SK-N-SH (cell line): ENCODE measurements at regions not wholly inside any gene's neighbourhood (a gene's known extent, or its start where the extent isn't known, plus 50 kb on each side); places are given as distances from the start of the nearest gene placed in this dataset.

Experiments used
- CTCF ChIA-PET: fragments of 300-600, 350-600 bp; formaldehyde crosslinking; extraction: SDS; loops from one replicate; lab custom pipeline; 2021; lab: Yijun Ruan, JAX
- POLR2A ChIA-PET: fragments of 350-600 bp; sonication (Branson Sonifier 250); formaldehyde crosslinking; extraction: SDS; loops from one replicate; lab custom pipeline; 2020; ENCODE audit warnings: antibody characterized with exemption, inconsistent platforms; lab: Yijun Ruan, JAX
- DNase-seq: peaks from one replicate; pipeline ENCODE4 v3.0.0; 2012
- H2AFZ ChIP-seq: fragments of 200-600 bp; sonication (generic); 2 replicates; pipeline ENCODE4 v1.8.1; 2016; ENCODE audit warnings: antibody characterized with exemption, mild to moderate bottlenecking, low read depth
- H3F3A ChIP-seq: fragments of 200-600 bp; sonication (generic); replicated peaks from 2 replicates; pipeline ENCODE3; 2016; ENCODE audit warnings: antibody characterized with exemption, mild to moderate bottlenecking; ENCODE audit not compliant: insufficient read depth
- H3K27ac ChIP-seq, 2 experiments: fragments of 200-500 bp in 1 of 2; fragments of 200-600 bp in 1 of 2; sonication (Bioruptor generic) in 1 of 2; sonication (generic), shearing (Covaris generic) in 1 of 2; 2 replicates each; pipeline versions ENCODE4 v1.5.1 to v1.6.1; 2014 to 2016; ENCODE audit warnings: low read depth in 2 of 2, inconsistent platforms in 1 of 2, low read length in 1 of 2, mild to moderate bottlenecking in 1 of 2, mixed read lengths in 1 of 2
- H3K27me3 ChIP-seq: fragments of 200-600 bp; sonication (generic), shearing (Covaris generic); 2 replicates; pipeline ENCODE4 v1.6.1; 2016; ENCODE audit warnings: mixed run types; ENCODE audit not compliant: insufficient read depth
- H3K36me3 ChIP-seq, 2 experiments: fragments of 200-500 bp in 1 of 2; fragments of 200-600 bp in 1 of 2; sonication (Bioruptor generic) in 1 of 2; sonication (generic) in 1 of 2; replicated peaks in 1 of 2; 2 replicates each; pipeline versions ENCODE3 to v1.5.1; 2014 to 2016; ENCODE audit warnings: low read length in 1 of 2, mild to moderate bottlenecking in 1 of 2; ENCODE audit not compliant: insufficient read depth in 2 of 2, control insufficient read depth in 1 of 2
- H3K4me1 ChIP-seq, 2 experiments: fragments of 200-500 bp in 1 of 2; fragments of 200-600 bp in 1 of 2; sonication (Bioruptor generic) in 1 of 2; sonication (generic), shearing (Covaris generic) in 1 of 2; 2 replicates each; pipeline versions ENCODE4 v1.5.1 to v1.6.1; 2014 to 2016; ENCODE audit warnings: low read depth in 1 of 2, low read length in 1 of 2, mixed run types in 1 of 2; ENCODE audit not compliant: insufficient read depth in 2 of 2, control insufficient read depth in 1 of 2
- H3K4me2 ChIP-seq: fragments of 200-600 bp; sonication (generic), shearing (Covaris generic); 2 replicates; pipeline ENCODE4 v1.6.1; 2017; ENCODE audit warnings: mixed run types
- H3K4me3 ChIP-seq, 2 experiments: fragments of 200-500 bp in 1 of 2; fragments of 200-600 bp in 1 of 2; sonication (Bioruptor generic) in 1 of 2; sonication (generic), shearing (Covaris generic) in 1 of 2; 2 replicates each; pipeline versions ENCODE4 v1.5.1 to v1.8.1; 2014 to 2016; ENCODE audit warnings: low read depth in 2 of 2, inconsistent platforms in 1 of 2, low read length in 1 of 2, mild to moderate bottlenecking in 1 of 2, mixed read lengths in 1 of 2, moderate library complexity in 1 of 2
- H3K79me2 ChIP-seq: fragments of 200-600 bp; sonication (generic); 2 replicates; pipeline ENCODE4 v1.8.1; 2017; ENCODE audit warnings: mild to moderate bottlenecking; ENCODE audit not compliant: insufficient read depth
- H3K9ac ChIP-seq: fragments of 200-600 bp; sonication (generic); 2 replicates; pipeline ENCODE4 v1.6.1; 2017; ENCODE audit warnings: mixed run types
- H3K9me2 ChIP-seq: fragments of 200-600 bp; sonication (generic); 2 replicates; pipeline ENCODE4 v1.6.1; 2017; ENCODE audit warnings: mixed run types
- H3K9me3 ChIP-seq: fragments of 200-600 bp; sonication (generic); 2 replicates; pipeline ENCODE4 v1.6.1; 2017; ENCODE audit warnings: mixed run types, mild to moderate bottlenecking, moderate library complexity
- H4K20me1 ChIP-seq: fragments of 200-600 bp; sonication (generic); 2 replicates; pipeline ENCODE4 v1.6.1; 2017; ENCODE audit warnings: mild to moderate bottlenecking, mixed run types; ENCODE audit not compliant: insufficient read depth
- ELF1 ChIP-seq: IDR thresholded peaks from 2 replicates; pipeline ENCODE4 v1.4.0; 2012
- EP300 ChIP-seq, 2 experiments: IDR thresholded peaks; 2 replicates each; pipeline versions ENCODE4 v1.4.0 to v1.6.1; 2012; ENCODE audit warnings: borderline replicate concordance in 1 of 2, low read depth in 1 of 2, low read length in 1 of 2
- EZH2phosphoT487 ChIP-seq: fragments of 200-600 bp; sonication (generic); IDR thresholded peaks from 2 replicates; pipeline ENCODE4 v1.6.1; 2017; ENCODE audit warnings: low read depth, mixed run types, mild to moderate bottlenecking, antibody characterized with exemption, moderate library complexity, borderline replicate concordance
- FOSL2 ChIP-seq: IDR thresholded peaks from 2 replicates; pipeline ENCODE4 v1.4.0; 2012; ENCODE audit warnings: low read depth, mild to moderate bottlenecking, moderate library complexity, borderline replicate concordance
- FOXJ3 ChIP-seq: sonication (generic); formaldehyde crosslinking; IDR thresholded peaks from 2 replicates; pipeline ENCODE4 v1.5.1; 2020; ENCODE audit warnings: mild to moderate bottlenecking, missing genetic modification reagents
- FOXM1 ChIP-seq: IDR thresholded peaks from 2 replicates; pipeline ENCODE4 v1.4.0; 2012; ENCODE audit warnings: low read depth, mild to moderate bottlenecking
- GABPA ChIP-seq: IDR thresholded peaks from 2 replicates; pipeline ENCODE4 v1.4.0; 2012; ENCODE audit warnings: low read depth, mild to moderate bottlenecking
- IRF3 ChIP-seq: fragments of 150-350 bp; IDR thresholded peaks from 2 replicates; pipeline ENCODE4 v1.6.1; 2016; ENCODE audit warnings: mild to moderate bottlenecking, low read depth, low read length
- MAX ChIP-seq: IDR thresholded peaks from 2 replicates; pipeline ENCODE4 v1.4.0; 2012; ENCODE audit warnings: low read depth
- MXI1 ChIP-seq: IDR thresholded peaks from 2 replicates; pipeline ENCODE4 v1.6.1; 2012; ENCODE audit warnings: mild to moderate bottlenecking, low read depth, low read length, improper control_type of control experiment
- NFIC ChIP-seq: IDR thresholded peaks from 2 replicates; pipeline ENCODE4 v1.4.0; 2012; ENCODE audit warnings: borderline replicate concordance
- POLR2AphosphoS5 ChIP-seq: IDR thresholded peaks from 2 replicates; pipeline ENCODE4 v1.6.1; 2012; ENCODE audit warnings: low read depth, low read length
- RFX5 ChIP-seq: IDR thresholded peaks from 2 replicates; pipeline ENCODE4 v1.6.1; 2012; ENCODE audit warnings: mild to moderate bottlenecking, improper control_type of control experiment, low read length
- SMC3 ChIP-seq: IDR thresholded peaks from 2 replicates; pipeline ENCODE4 v1.6.1; 2012; ENCODE audit warnings: low read depth, low read length, improper control_type of control experiment
- TEAD4 ChIP-seq: IDR thresholded peaks from 2 replicates; pipeline ENCODE4 v1.4.0; 2012; ENCODE audit warnings: mild to moderate bottlenecking, borderline replicate concordance; ENCODE audit not compliant: insufficient read depth
- USF1 ChIP-seq: IDR thresholded peaks from 2 replicates; pipeline ENCODE4 v1.4.0; 2012; ENCODE audit warnings: low read depth, borderline replicate concordance
- ZBTB33 ChIP-seq: IDR thresholded peaks from 2 replicates; pipeline ENCODE4 v1.4.0; 2012; ENCODE audit warnings: low read depth, borderline replicate concordance
- WGBS: methylation state at CpG from one replicate; pipeline ENCODE4 v1.1.6; 2017; ENCODE audit warnings: low lambda C conversion rate; 5-methylcytosine and 5-hydroxymethylcytosine counted together

- H3K79me2 ChIP-seq = no peaks in the 10 kb centered on the region
- H3K27ac ChIP-seq = no peak overlapping the region
- ChIA-PET CTCF (no interaction called here), POLR2A (no interaction called here)
- no peaks in the 10 kb centered on the region for H3K27me3 ChIP-seq
- no peaks in the 10 kb centered on the region for H3K9me2 ChIP-seq
- no peaks in the 10 kb centered on the region; a peak in 1 of 4 replicates for H3K4me1 ChIP-seq
- H3K4me2 ChIP-seq = no peak overlapping the region
- no peaks in the 10 kb centered on the region for H4K20me1 ChIP-seq
- H3F3A ChIP-seq = no peaks in the 10 kb centered on the region
- H3K36me3 ChIP-seq = no peaks in the 10 kb centered on the region
- WGBS = 17% methylated on average over 1 of the region's 1 CpG
- no peak overlapping the region for H3K9ac ChIP-seq
- no peaks in the 10 kb centered on the region for H3K9me3 ChIP-seq
- no peak overlapping the region for H2AFZ ChIP-seq
- TF ChIP-seq POLR2AphosphoS5 = no peak
- no peak for TF ChIP-seq FOXJ3 (CRISPR knock-in tag)
- no peak for TF ChIP-seq MAX
- no peak for TF ChIP-seq GABPA
- TF ChIP-seq FOSL2 = no peak
- TF ChIP-seq MXI1 = no peak
- TF ChIP-seq ELF1 = no peak
- no peak for TF ChIP-seq USF1
- TF ChIP-seq RFX5 = no peak
- no peak for TF ChIP-seq ZBTB33
- no peak for TF ChIP-seq SMC3
- TF ChIP-seq EP300 (IDR thresholded peaks at IDR 0.05; ENCODE audit: borderline replicate concordance in 1 of 2, low read depth in 1 of 2, low read length in 1 of 2) = no peak
- no peak for TF ChIP-seq IRF3
- no peak for TF ChIP-seq FOXM1
- TF ChIP-seq TEAD4 = no peak
- no peak for TF ChIP-seq EZH2phosphoT487
- no peak for TF ChIP-seq NFIC
- TF ChIP-seq, all 33 proteins: peak for 0
- DNase-seq = no peak
- no peak overlapping the region for H3K4me3 ChIP-seq
Observed at GRCh38 chr6:67224989-67225388, 1410.1 kb upstream of the ADGRB3 start.
